MM.1S (cell line): ENCODE measurements at regions not wholly inside any gene's neighbourhood (a gene's known extent, or its start where the extent isn't known, plus 50 kb on each side); places are given as distances from the start of the nearest gene placed in this dataset.

Source experiments
- DNase-seq: peaks from one replicate; pipeline ENCODE4 v3.0.0-alpha.2; 2015
- H2AFZ ChIP-seq: fragments of 300-600 bp; sonication (generic); 2 replicates; pipeline ENCODE4 v1.6.0; 2016; ENCODE audit warnings: antibody characterized with exemption, low read length
- H3F3A ChIP-seq: fragments of 300-600 bp; sonication (generic); 2 replicates; pipeline ENCODE4 v1.6.1; 2016; ENCODE audit warnings: mild to moderate bottlenecking, antibody characterized with exemption, low read length, moderate library complexity, mixed read lengths; ENCODE audit not compliant: insufficient read depth
- H3K27ac ChIP-seq: fragments of 300-600 bp; sonication (generic); 2 replicates; pipeline ENCODE4 v1.5.1; 2016; ENCODE audit warnings: mild to moderate bottlenecking, low read length
- H3K27me3 ChIP-seq: fragments of 300-600 bp; sonication (generic); replicated peaks from 2 replicates; pipeline ENCODE4 v1.6.0; 2016; ENCODE audit warnings: low read length; ENCODE audit not compliant: insufficient read depth
- H3K36me3 ChIP-seq: fragments of 300-600 bp; sonication (generic); replicated peaks from 2 replicates; pipeline ENCODE4 v1.6.1; 2016; ENCODE audit warnings: mild to moderate bottlenecking, low read length, mixed read lengths; ENCODE audit not compliant: insufficient read depth
- H3K4me1 ChIP-seq: fragments of 300-600 bp; sonication (generic); 2 replicates; pipeline ENCODE4 v1.6.1; 2016; ENCODE audit warnings: low read length, mixed read lengths
- H3K4me2 ChIP-seq: fragments of 300-600 bp; sonication (generic); 2 replicates; pipeline ENCODE4 v1.6.0; 2016; ENCODE audit warnings: low read depth, low read length
- H3K4me3 ChIP-seq: fragments of 300-600 bp; sonication (generic); 2 replicates; pipeline ENCODE4 v1.5.1; 2016; ENCODE audit warnings: low read length, mixed read lengths
- H3K79me2 ChIP-seq: fragments of 300-600 bp; sonication (generic); 2 replicates; pipeline ENCODE4 v1.6.1; 2016; ENCODE audit warnings: mixed run types, low read length, mixed read lengths
- H3K9ac ChIP-seq: fragments of 300-600 bp; sonication (generic); 2 replicates; pipeline ENCODE4 v1.6.1; 2016; ENCODE audit warnings: low read length, mixed read lengths
- H3K9me2 ChIP-seq: fragments of 300-600 bp; sonication (generic); replicated peaks from 2 replicates; pipeline ENCODE4 v1.6.1; 2016; ENCODE audit warnings: mild to moderate bottlenecking, low read length, mixed read lengths; ENCODE audit not compliant: insufficient read depth
- H3K9me3 ChIP-seq: fragments of 300-600 bp; sonication (generic); replicated peaks from 2 replicates; pipeline ENCODE4 v1.6.1; 2016; ENCODE audit warnings: mild to moderate bottlenecking, low read length, mixed read lengths; ENCODE audit not compliant: insufficient read depth
- H4K20me1 ChIP-seq: fragments of 300-600 bp; sonication (generic); 2 replicates; pipeline ENCODE4 v1.6.1; 2016; ENCODE audit warnings: mild to moderate bottlenecking, low read length, moderate library complexity, mixed read lengths; ENCODE audit not compliant: insufficient read depth
- CTCF ChIP-seq: fragments of 300-600 bp; sonication (generic); IDR thresholded peaks from 2 replicates; pipeline ENCODE4 v1.5.1; 2016; ENCODE audit warnings: antibody characterized with exemption, low read length, mixed read lengths
- EZH2 ChIP-seq: fragments of 300-600 bp; sonication (generic); optimal IDR thresholded peaks from 2 replicates; pipeline ENCODE3; 2017; ENCODE audit warnings: low read depth, mild to moderate bottlenecking, antibody characterized with exemption, low read length, mixed read lengths
- EZH2phosphoT487 ChIP-seq: fragments of 300-600 bp; sonication (generic); IDR thresholded peaks from 2 replicates; pipeline ENCODE4 v1.6.1; 2018; ENCODE audit warnings: antibody characterized with exemption, low read length

DNA sequence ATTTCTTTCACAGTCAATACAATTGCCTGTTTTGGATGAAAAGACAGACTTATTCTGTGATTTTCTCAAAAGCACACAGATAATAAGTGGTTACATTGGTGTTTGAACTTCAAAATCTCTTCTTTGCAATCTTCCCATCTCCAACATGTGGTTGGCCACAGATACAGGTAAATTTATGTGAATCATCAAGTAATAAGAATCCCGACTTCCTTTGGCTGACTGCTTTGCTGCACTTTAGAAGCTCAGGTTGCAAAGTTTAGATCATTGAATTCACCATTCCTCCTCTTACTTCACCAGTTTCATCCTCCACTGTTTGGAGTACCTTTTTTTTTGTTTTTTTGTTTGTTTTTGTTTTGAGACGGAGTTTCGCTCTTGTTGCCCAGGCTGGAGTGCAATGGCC, 56.5 kb upstream of the ADRB2 start:
- H3K79me2 ChIP-seq, result no peaks in the 10 kb centered on the region
- DNase-seq, result no peak
- H3K27ac ChIP-seq, result no peak overlapping the region
- no peaks in the 10 kb centered on the region for H3K36me3 ChIP-seq
- peaks cover 3% of the 10 kb centered on the region; the same call in 1 of the 2 replicates for H3F3A ChIP-seq
- no peaks in the 10 kb centered on the region for H3K9me3 ChIP-seq
- no peaks in the 10 kb centered on the region for H4K20me1 ChIP-seq
- peaks cover 6% of the 10 kb centered on the region; the same call in 1 of the 2 replicates for H3K4me1 ChIP-seq
- H3K9me2 ChIP-seq, result no peaks in the 10 kb centered on the region
- H3K4me2 ChIP-seq, result no peak overlapping the region
- TF ChIP-seq CTCF, result no peak
- no peak for TF ChIP-seq EZH2phosphoT487
- TF ChIP-seq EZH2, result no peak
- no peak overlapping the region for H2AFZ ChIP-seq
- H3K4me3 ChIP-seq, result no peak overlapping the region
- H3K9ac ChIP-seq, result no peak overlapping the region
- H3K27me3 ChIP-seq, result no peaks in the 10 kb centered on the region

GRCh38 chr5:148774313-148774712, 52.1 kb upstream of the ADRB2 start:
- no peak overlapping the region for H2AFZ ChIP-seq
- H3K4me3 ChIP-seq, result no peak overlapping the region
- no peaks in the 10 kb centered on the region for H3K9me3 ChIP-seq
- no peak overlapping the region for H3K4me2 ChIP-seq
- no peaks in the 10 kb centered on the region for H3K79me2 ChIP-seq
- no peak for DNase-seq
- H3K27me3 ChIP-seq, result no peaks in the 10 kb centered on the region
- H3K9ac ChIP-seq, result no peak overlapping the region
- no peaks in the 10 kb centered on the region for H3K9me2 ChIP-seq
- no peaks in the 10 kb centered on the region for H3K36me3 ChIP-seq
- H3K4me1 ChIP-seq, result no peaks in the 10 kb centered on the region
- TF ChIP-seq EZH2phosphoT487 (no peak), CTCF (no peak), EZH2 (no peak)
- H3F3A ChIP-seq, result no peaks in the 10 kb centered on the region
- no peaks in the 10 kb centered on the region for H4K20me1 ChIP-seq
- H3K27ac ChIP-seq, result no peak overlapping the region

- H2AFZ ChIP-seq, result no peak overlapping the region
- H3K4me3 ChIP-seq, result no peak overlapping the region
- H3K27ac ChIP-seq, result no peak overlapping the region
- H3K36me3 ChIP-seq, result no peaks in the 10 kb centered on the region
- no peaks in the 10 kb centered on the region for H3K4me1 ChIP-seq
- H3K27me3 ChIP-seq, result no peaks in the 10 kb centered on the region
- no peaks in the 10 kb centered on the region for H3K9me2 ChIP-seq
- H3F3A ChIP-seq, result no peaks in the 10 kb centered on the region
- TF ChIP-seq EZH2phosphoT487, result no peak
- no peak for TF ChIP-seq CTCF
- TF ChIP-seq EZH2, result no peak
- no peaks in the 10 kb centered on the region for H3K9me3 ChIP-seq
- H4K20me1 ChIP-seq, result no peaks in the 10 kb centered on the region
- no peak overlapping the region for H3K9ac ChIP-seq
- DNase-seq, result no peak
- H3K79me2 ChIP-seq, result no peaks in the 10 kb centered on the region
- H3K4me2 ChIP-seq, result no peak overlapping the region
Measured at GRCh38 chr5:148776261-148776660, 50.1 kb upstream of the ADRB2 start.
